Liver (tissue), 3 donors: ENCODE measurements at regions not wholly inside any gene's neighbourhood (a gene's known extent, or its start where the extent isn't known, plus 50 kb on each side); places are given as distances from the start of the nearest gene placed in this dataset.

ENCODE experiments used
- ATF3 ChIP-seq: IDR thresholded peaks from 2 replicates; pipeline ENCODE4 v1.6.1; 2016; ENCODE audit warnings: antibody characterized with exemption
- CTCF ChIP-seq: fragments of 150-350 bp; IDR thresholded peaks from 2 replicates; pipeline ENCODE4 v1.5.1; 2017; ENCODE audit warnings: improper control_type of control experiment, low read depth, low read length; ENCODE audit not compliant: missing input control
- HNF4A ChIP-seq, 2 donors: conservative IDR thresholded peaks; 2 replicates each; pipeline ENCODE4 v1.6.1; 2016; ENCODE audit warnings: antibody characterized with exemption in 2 of 2, mild to moderate bottlenecking in 2 of 2
- HNF4G ChIP-seq: IDR thresholded peaks from 2 replicates; pipeline ENCODE4 v1.6.1; 2016; ENCODE audit warnings: antibody characterized with exemption
- JUND ChIP-seq, 2 donors: IDR thresholded peaks; 2 replicates each; pipeline ENCODE4 v1.6.1; 2016; ENCODE audit warnings: antibody characterized with exemption in 2 of 2
- RAD21 ChIP-seq, 2 donors: IDR thresholded peaks; 2 replicates each; pipeline ENCODE4 v1.6.1; 2016; ENCODE audit warnings: antibody characterized with exemption in 2 of 2, mild to moderate bottlenecking in 2 of 2
- REST ChIP-seq: IDR thresholded peaks from 2 replicates; pipeline ENCODE4 v1.6.1; 2016; ENCODE audit warnings: antibody characterized with exemption, mild to moderate bottlenecking
- ZBTB33 ChIP-seq: IDR thresholded peaks from 2 replicates; pipeline ENCODE4 v1.6.1; 2016; ENCODE audit warnings: antibody characterized with exemption
- donor health status: healthy.
- donor health status: healthy.

GRCh38 chr10:120183546-120183945 is 273.5 kb upstream of the PLPP4 start:
- TF ChIP-seq CTCF (no peak), REST (no peak), HNF4G (no peak), HNF4A (conservative IDR thresholded peaks at IDR 0.05) (no peak), ZBTB33 (no peak), RAD21 (IDR thresholded peaks at IDR 0.05) (no peak), ATF3 (no peak), JUND (IDR thresholded peaks at IDR 0.05) (no peak)
